ENCODE measurements at regions not wholly inside any gene's neighbourhood (a gene's known extent, or its start where the extent isn't known, plus 50 kb on each side); places are given as distances from the start of the nearest gene placed in this dataset.

- H3K4me3 ChIP-seq (ENCODE audit: low read depth, poor library complexity, severe bottlenecking): no peak overlapping the region
- TF ChIP-seq POLR2A (IDR thresholded peaks at IDR 0.05): no peak
- TF ChIP-seq, protein P1, sequence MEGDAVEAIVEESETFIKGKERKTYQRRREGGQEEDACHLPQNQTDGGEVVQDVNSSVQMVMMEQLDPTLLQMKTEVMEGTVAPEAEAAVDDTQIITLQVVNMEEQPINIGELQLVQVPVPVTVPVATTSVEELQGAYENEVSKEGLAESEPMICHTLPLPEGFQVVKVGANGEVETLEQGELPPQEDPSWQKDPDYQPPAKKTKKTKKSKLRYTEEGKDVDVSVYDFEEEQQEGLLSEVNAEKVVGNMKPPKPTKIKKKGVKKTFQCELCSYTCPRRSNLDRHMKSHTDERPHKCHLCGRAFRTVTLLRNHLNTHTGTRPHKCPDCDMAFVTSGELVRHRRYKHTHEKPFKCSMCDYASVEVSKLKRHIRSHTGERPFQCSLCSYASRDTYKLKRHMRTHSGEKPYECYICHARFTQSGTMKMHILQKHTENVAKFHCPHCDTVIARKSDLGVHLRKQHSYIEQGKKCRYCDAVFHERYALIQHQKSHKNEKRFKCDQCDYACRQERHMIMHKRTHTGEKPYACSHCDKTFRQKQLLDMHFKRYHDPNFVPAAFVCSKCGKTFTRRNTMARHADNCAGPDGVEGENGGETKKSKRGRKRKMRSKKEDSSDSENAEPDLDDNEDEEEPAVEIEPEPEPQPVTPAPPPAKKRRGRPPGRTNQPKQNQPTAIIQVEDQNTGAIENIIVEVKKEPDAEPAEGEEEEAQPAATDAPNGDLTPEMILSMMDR (IDR thresholded peaks at IDR 0.05): no peak
- 89 to 90% methylated on average over 1 of the region's 1 CpG for WGBS, 2 donors
- intact Hi-C loops (cut with DNase I; ENCODE audit: low total_unique reads): no loop called here
- DNase-seq (ENCODE audit: low spot score in 2 of 2): no peak
Observed at GRCh38 chr11:11171854-11172253, 181.2 kb downstream of the CSNK2A3 start.

DNA sequence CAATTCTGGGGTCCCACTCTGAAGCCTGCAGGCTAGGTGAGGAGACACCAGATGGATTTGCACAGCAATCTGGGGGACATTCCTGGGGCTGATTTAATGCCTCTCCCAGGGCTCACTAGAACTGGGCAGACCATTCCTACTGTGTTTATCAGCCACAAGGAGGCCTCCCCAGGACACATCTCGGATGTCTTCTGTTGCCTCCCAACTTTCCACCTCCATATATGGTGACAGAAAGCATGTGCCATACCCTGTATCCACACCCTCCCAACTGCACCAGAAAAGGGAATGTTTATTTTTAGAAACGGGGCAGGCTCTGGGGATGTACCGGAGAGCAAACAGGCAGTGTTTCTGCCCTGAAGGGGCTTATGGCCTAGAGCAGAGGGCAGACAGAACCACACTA lies 181.8 kb downstream of the CSNK2A3 start:
- TF ChIP-seq, protein P1 (IDR thresholded peaks at IDR 0.05): no peak
- TF ChIP-seq POLR2A (IDR thresholded peaks at IDR 0.05): no peak
- H3K4me3 ChIP-seq (ENCODE audit: low read depth, poor library complexity, severe bottlenecking): no peak overlapping the region
- intact Hi-C loops (cut with DNase I; ENCODE audit: low total_unique reads): no loop called here
- no peak for DNase-seq (ENCODE audit: low spot score in 2 of 2)
- 56 to 61% methylated on average over 3 of the region's 3 CpGs for WGBS, 2 donors

DNA sequence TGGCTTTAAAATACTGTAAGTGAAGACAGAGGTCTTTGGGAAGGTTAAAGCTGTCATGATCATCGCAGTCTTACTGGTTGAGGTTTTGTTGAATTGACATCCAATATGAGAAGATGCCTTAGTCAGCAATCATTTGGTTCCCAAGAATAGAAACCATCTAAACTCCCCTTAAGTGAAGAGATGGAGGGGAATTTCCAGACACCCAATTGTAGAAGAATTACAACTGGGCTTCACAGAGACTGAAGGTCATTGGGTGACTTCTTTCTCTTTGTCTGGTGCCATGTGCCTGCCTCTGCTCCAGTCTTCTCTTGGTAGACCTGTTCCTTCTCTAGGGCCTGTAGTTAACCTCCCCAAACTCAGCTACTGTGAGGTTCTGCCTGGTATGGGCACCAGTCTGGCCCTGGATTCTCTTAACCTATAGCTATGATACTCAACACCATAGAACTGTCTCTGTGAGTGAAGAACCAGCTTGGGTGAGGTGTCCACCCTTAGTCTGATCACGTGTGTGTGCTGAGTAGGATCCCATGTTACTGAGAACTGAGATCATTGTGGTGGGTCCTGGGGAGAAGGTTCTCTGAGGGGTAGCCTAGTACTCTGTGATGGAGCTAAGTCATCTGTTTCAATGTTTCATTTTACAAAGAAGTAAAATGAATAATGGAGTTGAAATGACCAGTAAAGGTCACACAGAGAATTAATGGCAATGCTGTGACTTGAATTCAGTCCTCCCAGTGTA lies 182.5 kb downstream of the CSNK2A3 start:
- intact Hi-C loops (cut with DNase I; ENCODE audit: low total_unique reads): no loop called here
- DNase-seq (ENCODE audit: low spot score in 2 of 2): no peak
- H3K4me3 ChIP-seq (ENCODE audit: low read depth, poor library complexity, severe bottlenecking): no peak overlapping the region
- WGBS, 2 donors: 94% methylated on average over 2 of the region's 2 CpGs
- no peak for TF ChIP-seq POLR2A (IDR thresholded peaks at IDR 0.05)
- TF ChIP-seq, protein P1 (IDR thresholded peaks at IDR 0.05): no peak

- no peak overlapping the region for H3K4me3 ChIP-seq (ENCODE audit: low read depth, poor library complexity, severe bottlenecking)
- no peak for DNase-seq (ENCODE audit: low spot score in 2 of 2)
- TF ChIP-seq, protein P1 (IDR thresholded peaks at IDR 0.05): no peak
- TF ChIP-seq POLR2A (IDR thresholded peaks at IDR 0.05): no peak
- intact Hi-C loops (cut with DNase I; ENCODE audit: low total_unique reads): no loop called here
- 92 to 96% methylated on average over 4 of the region's 4 CpGs for WGBS, 2 donors
Observed at GRCh38 chr11:11169715-11170351, 183.2 kb downstream of the CSNK2A3 start.

DNA sequence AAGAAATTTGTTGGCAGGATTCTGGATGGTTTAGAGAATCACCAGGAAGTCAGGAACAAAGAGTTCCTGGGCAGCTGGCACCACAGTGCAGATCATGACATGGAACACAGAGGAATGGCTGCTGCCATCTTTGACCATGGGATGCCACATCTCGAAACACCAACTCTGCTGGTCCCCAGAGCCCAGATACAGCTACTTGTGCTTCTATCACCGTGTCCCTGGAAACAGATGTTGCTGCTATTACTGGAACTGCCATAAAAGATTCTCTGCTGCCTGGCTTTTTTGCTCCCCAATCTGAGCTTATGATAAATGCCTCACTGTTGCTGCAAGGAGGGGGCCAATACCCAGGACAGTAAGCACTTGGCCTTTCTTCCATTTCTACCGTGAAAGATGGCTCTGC lies 185.2 kb downstream of the CSNK2A3 start:
- no peak for DNase-seq (ENCODE audit: low spot score in 2 of 2)
- intact Hi-C loops (cut with DNase I; ENCODE audit: low total_unique reads): no loop called here
- H3K4me3 ChIP-seq (ENCODE audit: low read depth, poor library complexity, severe bottlenecking): no peak overlapping the region
- WGBS, 2 donors: 37 to 54% methylated on average over 3 of the region's 3 CpGs
- TF ChIP-seq, protein P1 (IDR thresholded peaks at IDR 0.05): no peak
- no peak for TF ChIP-seq POLR2A (IDR thresholded peaks at IDR 0.05)
